Thoracic aorta (tissue), 2 donors: ENCODE measurements at regions not wholly inside any gene's neighbourhood (a gene's known extent, or its start where the extent isn't known, plus 50 kb on each side); places are given as distances from the start of the nearest gene placed in this dataset.

Source experiments
- ATAC-seq: fragments of 150-250 bp; one replicate; pipeline ENCODE4 v1.8.0; 2017; ENCODE audit warnings: low read depth; ENCODE audit not compliant: insufficient number of reproducible peaks, low FRiP score
- DNase-seq: peaks from one replicate; pipeline ENCODE4 v3.0.0-alpha.2; 2020; ENCODE audit warnings: low spot score
- H3K27ac ChIP-seq, 2 donors: fragments of 200-600 bp; sonication (generic); 1 replicate in 1 of 2; 2 replicates in 1 of 2; pipeline ENCODE4 v1.5.1; 2016; ENCODE audit warnings: mild to moderate bottlenecking in 2 of 2, moderate library complexity in 2 of 2
- H3K27me3 ChIP-seq: fragments of 200-600 bp; sonication (generic); replicated peaks from 2 replicates; pipeline ENCODE4 v1.6.0; 2016; ENCODE audit warnings: mild to moderate bottlenecking; ENCODE audit not compliant: insufficient read depth
- H3K36me3 ChIP-seq: fragments of 200-600 bp; sonication (generic); one replicate; pipeline ENCODE4 v1.5.1; 2016
- H3K4me1 ChIP-seq, 2 donors: fragments of 200-600 bp; sonication (generic); 1 replicate in 1 of 2; 2 replicates in 1 of 2; pipeline versions ENCODE4 v1.5.1 to v1.6.0; 2016; ENCODE audit warnings: low read depth in 2 of 2, mild to moderate bottlenecking in 1 of 2; ENCODE audit not compliant: control insufficient read depth in 1 of 2
- H3K4me3 ChIP-seq: fragments of 200-600 bp; sonication (generic); 2 replicates; pipeline ENCODE4 v1.5.1; 2016; ENCODE audit warnings: mild to moderate bottlenecking
- H3K9me3 ChIP-seq: fragments of 200-600 bp; sonication (generic); 2 replicates; pipeline ENCODE4 v1.5.1; 2016
- CTCF ChIP-seq: fragments of 200-600 bp; sonication (generic); IDR thresholded peaks from one replicate; pipeline ENCODE4 v1.5.1; 2019; ENCODE audit warnings: antibody characterized with exemption

- H3K36me3 ChIP-seq = no peaks in the 10 kb centered on the region
- H3K27ac ChIP-seq = no peak overlapping the region
- no peaks in the 10 kb centered on the region for H3K9me3 ChIP-seq
- H3K27me3 ChIP-seq = no peaks in the 10 kb centered on the region
- no peak for TF ChIP-seq CTCF
- ATAC-seq = no peak
- DNase-seq = no peak
- H3K4me3 ChIP-seq = no peak overlapping the region
- H3K4me1 ChIP-seq = no peaks in the 10 kb centered on the region
Measured at GRCh38 chr9:15100571-15100970, 190.3 kb upstream of the FREM1 start.

- H3K27ac ChIP-seq = no peak overlapping the region
- no peak for TF ChIP-seq CTCF
- no peaks in the 10 kb centered on the region for H3K27me3 ChIP-seq
- no peak overlapping the region for H3K4me3 ChIP-seq
- DNase-seq = no peak
- ATAC-seq = no peak
- no peaks in the 10 kb centered on the region for H3K4me1 ChIP-seq
- H3K9me3 ChIP-seq = no peaks in the 10 kb centered on the region
- no peaks in the 10 kb centered on the region for H3K36me3 ChIP-seq
Measured at GRCh38 chr9:15096972-15097371, 186.7 kb upstream of the FREM1 start.

- Histone ChIP-seq H3K4me1 (no peaks in the 10 kb centered on the region), H3K27ac (no peak overlapping the region), H3K36me3 (no peaks in the 10 kb centered on the region), H3K27me3 (no peaks in the 10 kb centered on the region), H3K4me3 (no peak overlapping the region), H3K9me3 (no peaks in the 10 kb centered on the region)
- TF ChIP-seq CTCF = no peak
- DNase-seq (no peak), ATAC-seq (no peak)
Measured at GRCh38 chr9:15086778-15087324, 176.6 kb upstream of the FREM1 start.

- no peak for TF ChIP-seq CTCF
- ATAC-seq = no peak
- no peak for DNase-seq
- Histone ChIP-seq H3K27ac (no peak overlapping the region), H3K36me3 (no peaks in the 10 kb centered on the region), H3K4me3 (no peak overlapping the region), H3K4me1 (no peaks in the 10 kb centered on the region), H3K9me3 (no peaks in the 10 kb centered on the region), H3K27me3 (no peaks in the 10 kb centered on the region)
Measured at GRCh38 chr9:15086156-15086763, 176.0 kb upstream of the FREM1 start.

- Histone ChIP-seq H3K4me1 (no peaks in the 10 kb centered on the region), H3K36me3 (no peaks in the 10 kb centered on the region), H3K4me3 (no peak overlapping the region), H3K27ac (no peak overlapping the region), H3K27me3 (no peaks in the 10 kb centered on the region), H3K9me3 (no peaks in the 10 kb centered on the region)
- DNase-seq = no peak
- no peak for TF ChIP-seq CTCF
- ATAC-seq = no peak
Measured at GRCh38 chr9:15081021-15081753, 171.0 kb upstream of the FREM1 start.
